NB4 (cell line): ENCODE measurements at regions not wholly inside any gene's neighbourhood (a gene's known extent, or its start where the extent isn't known, plus 50 kb on each side); places are given as distances from the start of the nearest gene placed in this dataset.

ENCODE experiments used
- CTCF ChIP-seq: IDR thresholded peaks from one replicate; pipeline ENCODE4 v1.5.1; 2012; ENCODE audit warnings: low read depth, low read length
- POLR2A ChIP-seq: IDR thresholded peaks from 2 replicates; pipeline ENCODE4 v1.6.1; 2011; ENCODE audit warnings: mild to moderate bottlenecking; ENCODE audit not compliant: insufficient read length; ENCODE audit errors: extremely low read depth

- TF ChIP-seq CTCF (no peak), POLR2A (no peak)
Measured at GRCh38 chr7:118902600-118902999, 678.1 kb downstream of the ANKRD7 start.
